C1 segment of cervical spinal cord (tissue), 14 donors: ENCODE measurements at regions not wholly inside any gene's neighbourhood (a gene's known extent, or its start where the extent isn't known, plus 50 kb on each side); places are given as distances from the start of the nearest gene placed in this dataset.

Source experiments
- DNase-seq, 14 donors: peaks; one replicate each; lab custom pipeline; 2025; lab: John Stamatoyannopoulos, UW

DNA sequence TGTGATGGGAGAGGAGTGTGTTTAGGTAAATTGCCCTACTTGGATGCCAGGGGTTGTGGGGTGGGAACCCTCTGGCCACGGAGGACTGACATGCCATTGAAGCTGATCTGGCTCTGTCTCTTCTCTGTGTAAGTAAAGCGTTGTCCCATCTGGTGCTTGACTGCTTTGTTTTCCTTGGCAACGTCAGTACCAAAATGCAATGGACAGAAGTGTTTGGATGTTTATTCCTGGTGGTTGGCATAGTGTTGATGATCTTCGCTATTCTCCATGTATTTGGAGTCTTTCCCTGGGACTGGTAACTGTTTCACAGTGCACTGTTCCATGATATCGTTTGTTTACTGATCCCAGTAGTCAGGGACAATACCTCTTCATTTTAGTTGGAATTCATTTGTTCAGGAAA, 130.5 kb upstream of the MCTP2 start:
- no peak for DNase-seq

DNA sequence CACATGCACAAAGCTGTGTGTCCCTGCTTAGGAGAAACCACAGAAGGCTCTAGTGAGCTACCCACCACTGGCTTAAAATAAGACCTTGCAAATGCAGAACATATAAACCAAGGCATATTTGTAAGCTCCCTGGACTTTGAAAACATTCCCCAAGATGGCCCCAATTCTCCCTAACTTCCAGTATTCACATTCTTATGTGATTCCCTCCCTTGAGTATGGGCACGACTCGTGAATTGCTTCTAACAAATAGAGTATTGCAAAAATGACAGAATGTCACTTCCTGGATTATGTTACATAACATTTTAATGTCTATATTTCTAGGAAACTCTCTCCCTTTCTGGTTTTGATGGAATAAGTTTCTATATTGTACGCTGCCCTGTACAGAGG, 131.8 kb upstream of the MCTP2 start:
- DNase-seq: no peak

DNA sequence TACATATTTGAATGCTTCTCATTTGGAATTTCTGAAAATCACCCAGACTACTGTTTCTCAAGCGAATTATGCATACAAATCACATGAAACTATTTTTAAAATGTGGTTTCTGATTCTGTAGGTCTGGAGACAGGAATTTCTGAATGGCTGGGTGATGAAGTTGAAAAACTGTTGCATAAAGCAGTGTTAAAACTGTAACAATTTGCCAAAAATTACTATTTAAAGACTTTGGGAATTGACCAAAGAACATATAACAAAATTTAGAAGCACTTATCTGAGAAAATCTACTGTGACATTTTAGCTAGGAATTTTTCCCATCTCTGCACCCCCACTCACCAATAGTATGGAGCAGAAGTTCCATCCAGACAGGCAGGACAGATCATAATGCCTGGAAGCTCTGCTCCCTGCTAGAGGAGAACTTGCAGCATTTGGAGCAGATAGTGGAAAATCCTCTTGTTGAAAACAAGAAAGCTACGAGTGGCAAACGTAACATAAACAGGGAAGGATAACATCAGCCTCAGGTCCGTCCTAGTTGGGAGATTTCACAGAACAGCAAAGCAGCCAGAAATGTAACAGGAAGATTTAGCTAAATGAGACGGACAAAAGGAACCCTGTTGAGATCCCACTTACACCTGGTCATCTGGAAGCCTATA, 132.3 kb upstream of the MCTP2 start:
- DNase-seq: no peak

DNA sequence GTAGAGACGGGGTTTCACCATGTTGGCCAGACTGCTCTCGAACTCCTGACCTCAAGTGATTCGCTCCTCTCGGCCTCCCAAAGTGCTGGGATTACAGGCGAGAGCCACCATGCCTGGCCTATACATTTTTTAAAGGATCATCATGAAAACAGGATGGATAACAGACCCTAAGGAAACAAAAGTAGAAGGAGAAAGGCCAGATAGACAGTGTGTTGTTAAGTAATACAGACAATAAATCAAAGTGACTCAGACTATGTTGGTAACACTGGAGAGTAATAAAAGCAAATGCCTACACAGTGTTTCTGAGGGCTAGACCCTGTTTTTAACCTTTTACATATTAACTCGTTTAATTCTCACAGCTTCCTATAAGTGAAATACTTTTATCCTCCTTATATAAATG, 133.8 kb upstream of the MCTP2 start:
- no peak for DNase-seq

DNA sequence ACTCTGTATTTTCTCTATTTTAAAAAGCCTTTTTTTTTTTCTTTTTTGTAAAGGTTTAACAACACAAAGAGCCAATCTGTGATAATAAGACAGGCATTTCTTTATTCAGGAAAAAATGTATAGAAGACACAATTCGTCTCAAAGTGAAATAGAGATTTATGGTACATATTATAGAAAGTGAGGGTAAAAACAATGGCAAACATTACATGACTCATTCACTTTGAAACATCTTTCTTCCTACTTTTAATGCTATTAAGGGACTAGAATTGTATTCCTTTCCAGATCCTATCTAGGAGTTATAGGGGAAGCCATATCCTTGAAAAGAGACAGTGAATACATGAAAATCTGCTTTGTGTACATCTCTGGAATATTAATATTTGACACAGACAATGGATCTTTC, 137.1 kb upstream of the MCTP2 start:
- DNase-seq: no peak

DNA sequence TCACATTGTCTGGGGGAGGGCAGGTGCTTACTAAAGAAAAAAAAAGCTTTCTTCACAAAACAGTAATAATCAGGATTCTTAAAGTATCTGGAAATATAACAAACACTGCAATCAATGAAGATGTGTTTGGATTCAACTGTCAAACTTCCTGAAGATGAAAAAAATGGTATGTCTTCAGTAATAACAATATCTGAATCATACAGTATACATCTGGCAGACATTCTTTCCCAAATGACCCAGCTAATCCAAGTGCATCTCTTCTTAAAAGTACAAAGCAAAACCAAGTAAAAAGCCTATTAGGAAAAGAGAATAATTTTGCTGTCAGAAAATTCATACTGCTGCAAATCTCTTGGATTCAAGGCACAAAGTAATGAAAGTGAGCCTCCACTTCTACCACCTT, 145.0 kb upstream of the MCTP2 start:
- DNase-seq: no peak

DNA sequence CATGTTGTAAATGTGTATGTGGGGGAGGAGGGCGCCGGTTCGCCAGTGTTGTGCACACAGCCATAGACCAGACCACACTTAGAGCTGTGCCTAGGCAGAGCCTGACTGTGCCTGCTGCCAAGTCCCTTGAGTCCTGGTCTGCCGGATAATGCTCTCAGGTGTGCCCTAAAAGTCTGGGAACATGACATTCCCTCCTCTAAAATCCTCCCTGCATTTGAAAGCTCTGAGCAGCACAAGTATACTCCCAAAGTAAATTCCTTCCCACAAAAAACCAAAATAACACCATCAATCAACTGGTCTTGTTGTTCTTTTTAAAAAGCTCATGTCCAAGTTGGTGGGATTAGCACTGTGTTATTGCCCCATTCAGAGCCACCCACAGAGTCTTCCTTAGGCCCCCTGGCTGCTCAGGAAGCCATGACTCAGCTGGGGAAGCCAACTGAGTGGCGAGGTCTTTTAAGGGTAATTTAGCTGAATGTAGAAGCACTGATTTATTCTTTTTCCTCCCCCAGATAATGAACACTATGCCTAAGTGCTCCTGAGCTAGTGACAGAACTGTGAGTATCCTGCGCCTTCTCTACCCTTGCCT, 147.8 kb upstream of the MCTP2 start:
- DNase-seq: no peak

DNA sequence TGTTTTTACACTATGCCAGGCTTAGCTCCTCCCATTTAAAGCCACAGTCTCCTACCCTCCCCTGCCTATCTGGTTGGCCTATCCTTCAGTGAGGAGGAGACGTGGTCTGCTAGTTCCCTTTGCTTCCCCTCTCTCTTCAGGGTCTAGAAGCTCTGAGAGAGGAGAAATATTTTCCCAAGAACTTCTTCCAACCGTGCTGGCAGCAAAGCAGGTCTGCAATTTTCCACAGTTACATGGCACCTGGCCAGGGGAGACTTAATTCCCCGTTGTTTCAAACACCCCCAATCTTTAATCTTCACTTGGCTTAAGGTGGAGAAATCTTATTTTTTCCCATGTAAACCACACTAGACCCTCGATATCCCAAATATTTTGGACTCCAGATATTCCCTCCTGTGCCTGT, 149.5 kb upstream of the MCTP2 start:
- no peak for DNase-seq

DNA sequence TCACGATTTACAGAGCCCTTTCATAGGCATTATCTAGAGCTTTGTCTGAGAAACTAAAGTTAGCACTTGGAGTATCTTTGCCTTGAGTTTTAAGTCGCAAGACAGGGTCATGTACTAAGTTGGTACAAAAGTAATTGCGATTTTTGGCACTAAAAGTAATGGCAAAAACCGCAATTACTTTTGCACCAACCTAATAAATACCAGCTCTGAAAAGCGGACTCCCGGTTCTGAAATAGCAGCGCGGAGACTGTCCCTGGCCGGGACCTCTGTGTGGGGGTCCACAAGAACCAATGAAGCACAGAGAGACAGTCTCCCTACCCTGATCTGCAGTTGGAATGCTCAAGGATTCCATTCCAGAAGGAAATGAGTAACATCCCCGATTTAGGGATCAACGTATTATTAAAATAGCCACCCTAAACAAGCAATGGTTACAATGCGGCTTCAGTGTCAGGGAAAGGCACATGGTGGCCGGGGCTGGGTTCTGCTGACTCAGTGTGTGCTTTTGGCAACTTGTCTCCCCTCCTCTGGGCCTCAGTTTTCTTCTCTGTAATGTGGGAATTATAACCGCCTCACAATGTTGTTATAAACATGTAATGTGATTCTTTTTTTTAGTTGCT, 150.3 kb upstream of the MCTP2 start:
- no peak for DNase-seq

DNA sequence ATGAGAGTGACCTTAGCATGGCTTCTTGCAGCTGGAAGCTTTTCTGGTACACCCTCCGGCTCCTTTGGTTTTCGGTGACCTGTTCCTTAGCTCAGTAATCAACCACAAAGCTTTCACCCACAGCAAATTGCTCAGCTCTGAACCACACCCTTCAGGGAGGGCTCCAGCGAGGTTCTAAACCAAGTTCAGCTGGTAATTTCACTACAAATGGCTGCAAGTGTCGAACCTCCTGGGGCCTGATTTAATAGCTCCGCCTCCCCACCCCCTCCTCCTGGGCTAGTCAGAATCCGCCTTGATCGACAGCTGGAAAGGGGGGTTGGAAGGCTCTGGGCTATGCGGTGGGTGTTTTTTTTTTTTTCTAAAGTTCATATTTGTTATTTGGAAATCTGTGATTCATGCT, 150.9 kb upstream of the MCTP2 start:
- no peak for DNase-seq

DNA sequence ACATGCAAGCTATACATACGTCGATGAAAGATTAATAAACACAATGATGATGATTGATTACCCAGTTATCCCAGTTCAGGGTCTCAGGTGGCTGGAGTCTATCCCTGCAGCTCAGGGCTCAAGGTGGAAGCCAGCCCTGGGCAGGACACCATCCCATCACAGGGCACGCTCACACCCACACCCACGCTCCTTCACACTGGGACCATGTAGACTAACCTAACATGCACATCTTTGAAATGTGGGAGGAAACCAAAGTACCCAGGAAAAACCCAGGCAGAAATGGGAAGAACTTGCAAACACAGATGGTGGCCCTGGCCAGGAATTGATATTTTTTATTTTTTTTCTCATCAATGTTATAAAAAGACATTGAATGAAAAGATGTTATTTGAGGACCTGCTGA, 151.4 kb upstream of the MCTP2 start:
- DNase-seq: no peak

DNA sequence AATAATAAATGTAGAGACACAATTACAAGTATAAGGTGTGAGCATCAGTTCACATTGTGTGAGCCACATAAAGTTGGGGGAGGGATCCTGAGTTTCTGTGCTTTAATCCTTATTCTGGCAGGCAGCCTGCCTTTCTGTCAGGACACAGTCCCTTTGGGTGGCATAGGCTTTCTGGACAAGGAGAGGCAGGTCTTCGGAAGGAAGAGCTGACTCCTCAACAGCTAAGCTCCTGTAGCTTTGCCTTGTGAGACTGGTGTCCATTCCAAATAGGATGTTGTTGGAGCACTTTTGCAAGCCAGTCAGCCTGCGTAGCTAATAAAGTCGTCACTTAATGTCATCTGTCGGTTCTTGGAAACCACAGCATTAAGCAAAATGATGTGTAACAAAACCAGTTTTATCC, 151.9 kb upstream of the MCTP2 start:
- no peak for DNase-seq

DNA sequence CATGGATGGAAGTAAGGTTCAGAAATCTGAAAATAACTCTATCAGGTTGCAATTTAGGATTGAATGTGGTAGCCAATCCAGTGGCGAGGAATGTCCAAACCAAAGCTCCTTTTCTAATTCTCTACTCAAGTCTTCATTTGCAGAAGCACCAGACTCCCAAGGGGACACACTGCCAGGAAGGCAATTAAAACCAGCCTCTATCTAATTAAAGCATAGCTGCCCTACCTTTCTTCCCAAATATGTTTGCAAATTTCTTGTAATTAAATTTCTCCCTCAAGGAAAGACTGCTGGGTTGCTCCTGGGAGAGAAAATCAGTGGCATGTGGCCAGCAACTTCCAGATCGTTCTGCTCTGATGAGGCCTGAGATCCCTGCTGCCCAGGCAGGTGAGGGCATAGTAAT, 153.4 kb upstream of the MCTP2 start:
- DNase-seq: no peak

DNA sequence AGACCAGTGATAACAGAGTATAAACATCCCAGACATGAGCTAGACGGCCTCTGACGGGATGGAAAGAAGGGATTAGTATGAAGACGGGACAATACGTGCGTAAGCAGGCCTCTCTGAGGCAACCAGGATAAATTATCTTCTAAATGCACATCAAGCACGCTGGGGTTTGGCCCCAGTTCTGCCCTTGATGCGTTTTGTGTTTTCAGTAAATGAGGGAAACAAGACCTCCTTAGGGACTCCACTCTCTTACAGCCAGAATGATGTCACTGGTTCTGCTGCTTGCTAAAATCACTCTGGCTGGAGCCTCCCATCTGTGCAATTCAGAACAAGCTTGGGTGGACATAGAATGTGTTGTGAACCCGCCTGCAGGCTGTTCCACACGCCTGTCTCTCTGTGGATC, 156.0 kb upstream of the MCTP2 start:
- no peak for DNase-seq

DNA sequence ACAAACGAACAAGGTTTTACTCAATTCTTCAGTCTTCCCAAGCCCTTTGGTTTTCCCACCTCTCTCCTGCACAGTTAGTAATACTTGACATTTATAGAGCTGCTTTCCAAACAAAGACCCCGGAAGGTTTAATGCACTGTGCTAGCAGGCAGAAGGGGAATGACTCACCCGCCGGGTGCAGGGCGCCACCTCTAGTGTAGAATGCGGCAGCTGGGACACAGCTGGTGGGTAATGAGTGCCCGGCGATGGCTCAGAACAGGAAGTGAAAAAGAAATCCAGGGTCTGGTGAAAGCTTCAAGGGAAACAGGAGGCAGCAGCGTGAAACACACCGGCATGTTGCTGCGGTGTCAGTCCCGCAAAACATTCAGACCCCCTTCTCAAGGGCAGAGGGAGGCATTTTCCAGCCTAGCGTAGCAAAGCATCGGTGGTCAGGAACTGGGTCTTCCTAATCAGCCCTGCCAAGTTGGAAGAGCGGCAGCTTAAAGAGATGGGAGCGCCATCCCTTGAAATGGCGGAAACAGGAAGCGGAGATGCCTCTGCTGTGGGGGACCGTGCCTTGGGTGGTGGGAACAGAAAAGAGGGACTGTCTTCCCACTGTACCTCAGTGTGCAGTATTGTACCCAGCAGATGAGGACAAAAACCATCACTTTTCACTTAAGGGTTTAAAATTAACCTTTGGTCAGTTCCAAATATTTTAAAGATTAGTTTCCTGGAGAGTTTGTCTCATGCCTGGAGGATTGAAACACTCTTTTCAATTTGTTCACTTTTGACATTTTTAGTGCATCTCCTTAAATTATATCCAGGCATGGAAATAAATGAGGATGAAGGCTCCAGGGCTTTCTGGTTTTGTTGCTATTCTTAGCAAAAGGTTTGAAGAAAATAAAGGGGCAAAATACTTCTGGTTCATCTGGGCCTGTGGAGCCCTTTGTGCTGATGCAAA, 160.7 kb upstream of the MCTP2 start:
- DNase-seq: peak in 4 of 14 donors; percentile 3 to 49 (median 10)

DNA sequence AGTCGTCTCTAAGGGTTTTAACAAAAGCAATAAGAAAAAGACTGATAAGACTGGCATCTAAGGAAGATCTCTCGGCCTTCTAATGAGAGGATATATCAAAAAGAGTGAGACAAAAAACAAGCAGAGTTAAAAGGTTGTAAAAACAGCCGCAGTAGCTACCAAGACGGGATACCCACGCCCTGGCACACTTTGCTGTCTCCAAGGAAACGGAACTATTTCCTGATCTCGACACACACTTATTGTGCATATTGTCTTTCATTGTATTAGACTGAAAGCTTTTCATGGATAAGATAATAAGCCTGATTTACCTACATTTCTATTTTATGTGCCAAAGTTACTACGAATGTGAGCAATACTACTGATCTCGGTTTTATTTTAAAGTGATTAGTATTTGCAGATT, 161.5 kb upstream of the MCTP2 start:
- DNase-seq: no peak

DNA sequence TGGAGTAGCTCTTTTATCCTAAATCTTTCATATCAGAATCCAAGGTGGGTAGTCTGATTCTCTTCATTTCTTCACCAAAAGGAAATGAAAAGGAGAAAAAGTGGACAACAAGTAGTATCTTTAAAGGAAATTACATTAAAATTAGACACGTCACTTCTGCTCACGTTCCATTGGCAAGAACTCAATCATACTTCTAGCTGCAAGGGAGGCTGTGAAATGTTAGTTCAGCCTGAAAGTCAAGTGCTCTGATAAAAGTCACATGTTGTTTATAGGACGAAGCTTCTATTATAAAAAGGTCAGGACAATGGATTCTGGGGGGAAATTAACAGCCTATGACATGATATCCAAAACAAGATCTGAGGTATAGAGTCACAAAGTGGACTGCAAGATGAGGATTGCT, 164.6 kb upstream of the MCTP2 start:
- no peak for DNase-seq

DNA sequence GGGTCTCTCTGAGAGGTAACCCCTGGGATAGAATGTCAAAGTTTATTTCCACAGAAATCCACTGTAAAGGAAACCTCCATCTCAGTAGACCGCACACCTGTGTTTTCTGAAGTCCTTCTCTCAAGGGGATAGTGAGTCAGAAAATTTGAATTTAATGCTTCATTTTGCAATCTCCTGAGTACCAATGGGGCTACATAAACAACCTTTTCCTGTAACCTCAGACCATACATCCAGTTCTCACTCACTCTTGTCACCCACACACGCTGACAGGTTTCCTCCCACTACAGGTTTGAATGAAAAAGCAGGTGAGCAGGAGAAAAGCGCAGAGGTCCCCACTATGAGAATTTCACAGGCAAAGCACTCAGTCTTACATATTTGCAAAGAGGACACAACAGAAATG, 165.3 kb upstream of the MCTP2 start:
- DNase-seq: no peak

DNA sequence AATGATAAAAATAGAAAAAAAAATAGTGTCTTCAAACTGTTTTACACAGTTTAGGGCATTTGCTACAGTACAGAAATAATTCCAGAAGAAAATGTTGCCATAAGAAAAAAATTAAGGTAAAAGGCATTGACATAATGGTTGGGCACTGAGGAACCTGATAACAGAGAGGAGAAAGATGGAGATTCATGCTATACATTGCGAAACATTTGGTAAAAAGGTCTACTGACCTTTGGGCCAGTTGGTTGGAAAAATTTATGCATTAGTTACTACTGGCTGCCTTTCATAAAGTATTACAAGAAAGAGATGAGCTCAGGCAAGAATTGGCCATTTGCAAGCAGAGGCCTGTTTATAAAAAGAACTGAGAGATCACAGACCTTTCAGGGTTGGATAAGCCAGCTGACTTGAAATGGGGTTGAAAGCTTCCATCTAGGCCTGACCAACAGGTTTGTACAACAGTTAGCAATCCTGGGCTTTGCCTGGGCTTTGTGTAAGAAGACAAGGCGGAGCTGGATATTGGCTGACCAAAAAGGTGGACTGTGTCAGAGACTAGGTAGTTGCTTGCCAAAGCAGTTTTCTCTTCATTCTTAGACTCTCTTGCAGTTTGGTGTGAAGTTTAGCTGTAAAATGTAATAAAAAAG, 166.6 kb upstream of the MCTP2 start:
- DNase-seq: no peak

DNA sequence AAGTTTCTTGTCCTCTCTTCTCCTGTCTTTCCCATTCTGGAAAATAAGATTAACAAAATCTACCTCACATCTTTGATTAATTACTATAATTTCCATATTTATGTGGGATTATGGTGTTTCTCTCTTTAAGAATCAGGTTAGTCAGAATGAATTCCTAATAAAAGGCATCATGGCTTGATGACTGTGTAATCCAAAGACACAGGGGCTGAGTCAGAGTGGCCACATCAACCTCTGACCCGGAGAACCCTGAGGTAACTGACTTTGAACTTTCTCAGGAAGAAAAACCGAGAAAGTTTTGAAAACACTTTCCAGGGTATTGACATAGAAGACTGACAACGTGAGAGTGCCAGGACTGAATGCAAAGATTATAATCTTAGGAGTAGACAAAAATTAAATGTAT, 170.3 kb upstream of the MCTP2 start:
- no peak for DNase-seq

DNA sequence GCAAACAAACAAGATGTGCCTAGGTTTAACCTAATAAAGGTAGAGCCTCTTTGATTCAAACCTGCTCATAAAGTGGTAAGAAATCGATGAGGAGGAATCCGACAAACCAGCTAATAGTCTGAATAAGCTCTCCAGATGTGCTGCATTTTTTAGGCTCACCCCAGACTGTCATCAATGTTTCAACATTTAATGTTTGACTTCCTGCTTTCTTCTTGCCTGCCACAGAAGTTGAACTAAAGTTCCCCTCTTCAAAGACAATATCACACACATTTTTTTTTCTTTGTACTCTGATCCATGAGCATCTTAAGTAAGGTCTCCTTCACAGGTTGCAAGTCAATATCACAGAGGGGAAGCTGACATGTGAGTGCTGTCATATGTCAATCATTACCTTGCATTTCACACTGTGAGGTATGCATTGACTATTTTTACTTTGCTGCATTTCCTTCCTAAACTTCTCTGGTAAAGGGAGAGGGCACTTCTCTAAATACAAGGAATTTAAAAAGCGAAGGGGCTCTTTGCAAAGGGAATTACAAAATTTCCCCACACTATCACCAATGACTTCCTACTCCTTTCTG, 172.3 kb upstream of the MCTP2 start:
- no peak for DNase-seq

DNA sequence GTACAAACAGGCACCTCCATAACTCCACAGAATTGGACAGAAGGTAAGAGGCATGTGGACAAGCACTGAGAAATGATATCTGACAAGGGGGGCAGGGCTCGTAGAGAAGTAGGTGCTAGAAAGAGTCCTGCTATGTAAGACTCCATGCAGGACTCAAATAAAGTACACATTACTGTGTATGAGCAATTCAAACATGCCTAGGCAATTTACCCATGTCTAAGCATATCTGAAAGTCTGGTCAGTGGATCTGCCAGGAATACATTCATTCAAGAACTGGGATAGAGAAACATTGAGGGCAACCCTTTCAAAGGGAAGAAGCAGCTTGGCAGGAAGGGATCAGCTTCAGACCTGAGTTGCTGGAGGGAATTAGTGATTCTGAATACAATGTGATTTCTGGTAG, 174.1 kb upstream of the MCTP2 start:
- no peak for DNase-seq
